ENCODE measurements at regions not wholly inside any gene's neighbourhood (a gene's known extent, or its start where the extent isn't known, plus 50 kb on each side); places are given as distances from the start of the nearest gene placed in this dataset.

DNA sequence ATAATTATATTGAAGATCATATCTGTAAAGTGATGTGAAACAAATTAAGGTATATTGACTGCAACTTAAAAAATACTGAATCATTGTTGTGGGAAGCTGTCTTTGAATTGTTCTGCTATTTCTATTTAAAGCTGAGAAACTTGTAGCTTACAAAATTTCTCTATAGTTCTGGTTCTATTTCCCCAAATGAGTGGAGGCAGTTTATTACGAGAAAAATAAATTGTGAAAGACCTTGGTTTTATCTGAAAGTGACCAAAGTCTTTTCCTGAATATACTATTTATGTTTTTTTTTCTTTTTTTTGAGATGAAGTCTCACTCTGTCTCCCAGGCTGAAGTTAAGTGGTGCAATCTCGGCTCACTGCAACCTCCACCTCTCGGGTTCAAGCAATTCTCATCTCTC, 165.4 kb downstream of the SH3BGRL start:
- TF ChIP-seq POLR2AphosphoS5 (IDR thresholded peaks at IDR 0.05; ENCODE audit: low read depth, low read length): no peak
- no peak for TF ChIP-seq TAF1 (IDR thresholded peaks at IDR 0.05; ENCODE audit: borderline replicate concordance, low read depth, low read length)
- no peak for TF ChIP-seq POLR2A (IDR thresholded peaks at IDR 0.05; ENCODE audit: low read depth, low read length)

Measured in GM12892 (cell line).